Dermis blood vessel endothelial cell (primary cell): ENCODE measurements at regions not wholly inside any gene's neighbourhood (a gene's known extent, or its start where the extent isn't known, plus 50 kb on each side); places are given as distances from the start of the nearest gene placed in this dataset.
"Not testable (repeated sequence)": the region's sequence is repeated elsewhere in the genome, so short reads cannot be mapped to it uniquely, and the experiment has no call there.

Source experiments
- DNase-seq: peaks from one replicate; pipeline ENCODE4 v3.0.0; 2010

DNA sequence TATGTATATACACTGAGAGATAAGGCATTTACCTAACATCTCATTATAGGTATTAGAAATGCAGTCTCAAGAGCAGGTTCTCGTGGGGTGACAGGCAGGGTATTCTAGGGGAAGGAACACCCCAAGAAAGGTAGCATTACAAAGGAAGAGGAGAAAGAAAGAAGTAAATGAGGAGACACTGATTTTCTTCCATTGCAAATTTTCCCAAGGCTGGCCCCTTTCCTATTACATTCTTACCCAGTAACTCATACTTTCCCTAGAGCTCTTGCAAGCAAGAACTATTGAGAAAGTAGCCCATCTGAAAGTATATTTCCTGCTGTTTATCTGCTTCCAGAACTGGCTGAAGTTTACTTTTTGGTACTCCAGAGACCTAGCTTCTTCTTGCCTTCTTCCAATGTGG is 287.0 kb downstream of the ZNF326 start:
- not testable (repeated sequence) for DNase-seq

DNA sequence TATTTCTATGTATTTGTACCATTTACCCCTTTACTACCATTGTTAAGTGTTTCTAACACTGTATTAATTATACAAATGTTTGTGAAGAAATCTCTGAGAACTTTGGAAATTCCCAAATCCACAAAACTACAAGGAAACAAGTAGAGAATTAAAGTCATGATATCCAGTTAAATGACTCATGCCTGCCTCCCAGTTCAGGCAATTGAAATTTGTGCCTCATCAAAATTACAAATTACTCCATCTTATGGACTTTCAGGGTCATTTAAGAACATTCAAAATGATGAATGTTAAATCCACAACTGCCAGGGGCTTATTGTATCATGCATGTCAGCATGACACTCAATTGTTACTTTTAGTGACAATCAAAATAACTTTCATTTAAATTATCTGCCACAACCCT is 282.4 kb downstream of the ZNF326 start:
- no peak for DNase-seq

- no peak for DNase-seq
Observed at GRCh38 chr1:90274376-90274775, 279.5 kb downstream of the ZNF326 start.

- DNase-seq, result no peak
Observed at GRCh38 chr1:90273241-90273774, 278.4 kb downstream of the ZNF326 start.

DNA sequence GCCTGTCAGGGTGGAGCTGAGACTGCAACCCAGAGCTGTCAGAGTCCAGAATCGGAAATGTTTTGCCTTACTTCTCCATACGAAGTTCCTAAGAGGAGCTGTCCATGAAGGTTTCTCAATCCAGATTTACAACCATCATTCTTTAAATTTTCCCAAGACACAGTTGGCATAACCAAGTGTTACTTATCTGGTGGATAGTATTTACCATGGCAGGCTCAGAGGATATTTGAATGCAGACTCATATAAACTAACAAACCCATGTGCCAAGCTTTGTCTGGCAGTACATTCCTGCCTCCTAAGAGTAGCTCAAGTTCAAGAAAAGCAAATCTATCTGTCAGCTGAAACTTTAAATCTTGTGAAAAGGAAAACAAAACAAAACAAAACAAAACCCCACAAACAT is 267.9 kb downstream of the ZNF326 start:
- no peak for DNase-seq

DNA sequence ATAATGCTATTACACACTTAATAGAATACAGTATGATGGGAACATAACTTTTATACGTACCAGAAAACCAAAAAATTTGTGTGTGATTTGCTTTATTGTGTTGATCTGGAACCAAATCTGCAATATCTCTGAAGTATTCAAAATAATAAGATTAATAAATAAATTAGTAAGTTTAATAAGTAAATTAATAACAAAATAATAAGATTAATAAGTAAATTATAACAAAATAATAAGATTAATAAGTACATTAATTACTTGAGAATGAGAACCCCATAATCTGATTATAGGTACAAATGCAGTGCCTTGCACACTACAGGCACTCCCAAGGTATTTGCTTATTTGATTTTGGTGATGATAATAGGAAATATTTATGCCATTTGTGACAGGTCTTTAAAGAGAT is 267.4 kb downstream of the ZNF326 start:
- DNase-seq, result no peak

GRCh38 chr1:90246069-90246468 is 251.2 kb downstream of the ZNF326 start:
- no peak for DNase-seq

DNA sequence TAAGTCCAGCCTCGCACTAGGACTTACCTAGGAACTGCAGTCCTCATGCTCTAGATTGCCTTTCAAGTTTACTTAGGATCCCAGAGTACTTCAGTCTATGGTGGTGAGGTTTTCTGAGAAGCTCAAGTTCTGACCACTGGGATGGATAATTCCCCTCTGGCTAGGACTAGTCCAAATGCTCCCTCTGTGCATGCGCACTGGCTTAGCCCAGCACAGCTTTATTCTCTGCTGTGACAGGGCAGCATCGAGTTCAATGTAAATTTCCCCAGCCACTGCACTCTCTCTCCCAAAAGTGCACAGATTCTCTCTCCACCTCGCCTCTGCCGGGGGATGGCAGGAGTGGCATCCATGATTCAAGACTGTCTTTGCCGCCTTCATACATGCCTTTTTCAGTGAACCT is 241.6 kb downstream of the ZNF326 start:
- no peak for DNase-seq

DNA sequence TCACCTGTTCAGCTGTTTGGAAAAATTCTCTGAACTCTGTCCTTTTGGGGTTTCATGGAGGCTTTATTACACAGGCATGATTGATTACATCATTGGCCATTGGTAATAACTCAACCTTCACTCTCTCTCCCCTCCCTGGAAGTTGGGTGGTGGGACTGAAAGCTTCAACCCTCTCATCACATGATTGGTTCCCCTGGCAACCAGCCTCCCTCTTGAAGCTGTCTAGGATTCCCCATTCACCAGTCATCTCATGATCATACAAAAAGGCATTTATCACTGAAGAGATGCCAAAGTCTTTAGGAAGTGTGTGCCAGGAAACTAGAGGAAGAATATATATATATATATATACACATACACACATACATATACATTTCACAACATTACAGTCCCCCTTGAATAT is 228.5 kb downstream of the ZNF326 start:
- no peak for DNase-seq

GRCh38 chr1:90220941-90221693 is 226.2 kb downstream of the ZNF326 start:
- peak; percentile 13 for DNase-seq

- DNase-seq, result no peak
Observed at GRCh38 chr1:90220496-90220895, 225.6 kb downstream of the ZNF326 start.

DNA sequence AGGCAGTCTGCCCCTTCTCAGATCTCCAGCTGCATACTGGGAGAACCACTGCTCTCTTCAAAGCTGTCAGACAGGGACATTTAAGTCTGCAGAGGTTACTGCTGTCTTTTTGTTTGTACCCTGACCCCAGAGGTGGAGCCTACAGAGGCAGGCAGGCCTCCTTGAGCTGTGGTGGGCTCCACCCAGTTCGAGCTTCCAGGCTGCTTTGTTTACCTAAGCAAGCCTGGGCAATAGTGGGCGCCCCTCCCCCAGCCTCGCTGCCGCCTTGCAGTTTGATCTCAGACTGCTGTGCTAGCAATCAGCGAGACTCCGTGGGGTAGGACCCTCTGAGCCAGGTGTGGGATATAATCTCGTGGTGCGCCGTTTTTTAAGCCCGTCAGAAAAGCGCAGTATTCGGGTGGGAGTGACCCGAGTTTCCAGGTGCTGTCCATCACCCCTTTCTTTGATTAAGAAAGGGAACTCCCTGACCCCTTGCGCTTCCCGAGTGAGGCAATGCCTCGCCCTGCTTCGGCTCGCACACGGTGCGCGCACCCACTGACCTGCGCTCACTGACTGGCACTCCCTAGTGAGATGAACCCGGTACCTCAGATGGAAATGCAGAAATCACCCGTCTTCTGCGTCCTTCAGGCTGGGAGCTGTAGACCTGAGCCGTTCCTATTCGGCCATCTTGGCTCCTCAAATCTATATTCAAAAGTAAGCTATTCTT is 224.4 kb downstream of the ZNF326 start:
- DNase-seq, result not testable (repeated sequence)

GRCh38 chr1:90210633-90211491 is 216.0 kb downstream of the ZNF326 start:
- DNase-seq, result no peak

GRCh38 chr1:90208949-90209348 is 214.0 kb downstream of the ZNF326 start:
- no peak for DNase-seq

DNA sequence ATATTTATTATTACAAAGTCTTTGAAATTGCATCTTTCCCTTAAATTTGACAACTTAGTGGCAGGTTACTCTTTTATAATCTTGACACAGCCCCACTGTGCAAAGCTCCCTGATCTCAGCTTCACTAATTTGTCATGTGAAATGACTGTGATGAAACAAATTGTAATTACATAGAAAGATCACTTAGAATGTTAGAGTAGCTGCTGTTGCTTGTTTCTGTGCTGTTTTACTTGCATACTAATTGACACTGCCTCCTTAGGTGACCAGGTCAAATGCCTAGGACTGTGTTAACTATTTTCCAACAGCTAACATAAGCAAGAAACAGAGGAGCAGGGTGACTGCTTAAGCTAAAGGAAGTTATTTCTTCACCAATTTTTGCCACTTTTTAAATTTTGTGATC is 211.3 kb downstream of the ZNF326 start:
- no peak for DNase-seq

- DNase-seq, result no peak
Observed at GRCh38 chr1:90204780-90205179, 209.9 kb downstream of the ZNF326 start.

DNA sequence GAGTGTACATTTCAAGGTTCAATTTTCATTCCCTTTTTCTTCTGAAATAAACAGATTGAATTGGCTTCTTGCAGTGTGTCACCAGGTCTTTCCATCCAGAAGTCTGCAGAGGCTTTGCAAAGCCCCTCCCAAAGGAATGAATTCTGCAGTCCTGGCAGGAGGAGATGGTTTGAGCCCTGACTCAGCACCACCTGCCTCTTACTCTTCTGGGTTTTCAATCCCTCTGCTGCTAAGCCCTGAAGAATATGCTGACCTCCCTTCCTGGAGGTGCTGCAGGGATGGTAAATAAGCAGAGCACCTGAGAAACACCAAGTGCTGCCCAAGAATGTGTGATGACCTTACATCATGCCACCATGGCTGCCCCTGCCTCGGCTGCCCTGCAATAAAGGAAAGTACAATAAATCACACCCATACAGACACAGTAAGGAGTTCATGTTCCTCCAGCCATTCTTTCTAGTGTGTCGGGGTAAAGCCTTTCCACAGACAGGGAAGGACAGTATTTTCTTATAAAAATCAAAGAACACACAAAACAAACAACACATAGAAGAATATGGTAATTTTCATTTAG is 209.2 kb downstream of the ZNF326 start:
- DNase-seq, result no peak

DNA sequence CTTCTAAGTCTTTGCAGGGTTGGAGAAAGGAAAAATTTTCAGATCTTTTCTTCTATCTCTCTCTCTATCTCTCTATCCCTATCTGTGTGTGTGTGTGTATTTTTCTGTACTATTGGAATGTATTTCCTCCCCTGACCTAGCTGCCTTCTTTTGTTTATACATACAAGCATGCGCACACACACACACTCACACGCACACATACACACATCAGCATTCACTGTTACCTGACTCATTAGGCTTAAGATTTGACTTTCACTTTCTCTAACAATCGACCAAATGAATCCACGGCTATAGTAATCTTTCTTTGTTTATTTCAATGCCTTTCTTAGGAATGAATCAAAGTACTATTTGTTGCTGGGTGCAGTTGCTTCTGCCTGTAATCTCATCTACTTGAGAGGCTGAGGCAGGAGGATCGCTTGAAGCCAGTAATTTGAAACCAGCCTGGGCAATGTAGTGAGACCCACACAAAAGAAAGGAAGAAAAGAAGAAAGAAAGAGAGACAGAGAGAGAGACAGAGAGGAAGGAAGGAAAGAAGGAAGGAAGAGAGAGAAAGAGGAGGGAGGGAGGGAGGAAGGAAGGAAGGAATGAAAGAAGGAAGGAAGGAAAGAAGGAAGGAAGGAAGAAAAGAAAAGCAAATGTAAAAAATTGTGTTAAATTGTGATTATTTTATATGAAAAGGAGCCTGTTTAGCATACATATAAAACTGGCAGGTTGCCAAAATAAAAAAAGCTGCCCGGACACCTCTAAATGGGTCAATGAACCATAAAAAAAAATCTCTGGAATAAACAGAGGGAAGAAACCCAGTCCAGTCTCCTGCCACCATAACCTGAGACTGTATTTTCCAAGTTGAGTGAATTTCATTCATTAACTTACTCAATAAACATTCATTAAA is 206.8 kb downstream of the ZNF326 start:
- DNase-seq, result peak; percentile 20

DNA sequence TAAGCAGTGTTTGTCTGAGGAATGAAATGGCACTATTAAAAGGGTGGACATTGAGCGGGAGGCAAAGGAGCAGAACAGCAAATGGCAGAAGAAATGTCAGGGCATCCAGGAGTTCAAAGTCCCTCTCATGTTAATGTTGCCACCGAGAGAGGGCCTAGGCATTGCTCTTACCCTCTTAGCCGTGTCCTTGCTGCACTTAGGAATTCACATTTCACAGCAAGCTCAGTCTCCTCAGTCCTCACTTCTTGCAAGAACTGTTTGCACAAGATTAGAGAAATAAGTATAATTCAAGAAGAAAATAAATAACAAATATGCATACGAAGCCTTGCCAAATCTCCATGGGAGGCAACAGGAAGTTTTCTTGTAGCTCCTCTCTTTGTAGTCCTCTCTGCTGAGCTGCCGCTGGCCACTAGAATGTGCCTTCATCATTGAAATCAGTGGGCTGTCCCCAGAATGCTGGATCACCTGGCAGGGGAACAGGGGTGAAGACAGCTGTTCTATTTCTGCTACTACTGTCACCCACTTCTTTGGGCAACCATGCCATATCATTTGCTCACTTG is 205.8 kb downstream of the ZNF326 start:
- no peak for DNase-seq

- DNase-seq, result no peak
Observed at GRCh38 chr1:90198616-90199332, 203.9 kb downstream of the ZNF326 start.

- DNase-seq, result no peak
Observed at GRCh38 chr1:90193116-90193515, 198.2 kb downstream of the ZNF326 start.
